NCI-H2196 (cell line): ENCODE measurements at regions not wholly inside any gene's neighbourhood (a gene's known extent, or its start where the extent isn't known, plus 50 kb on each side); places are given as distances from the start of the nearest gene placed in this dataset.

Experiments
- DNase-seq: peaks from one replicate; lab custom pipeline; 2025; ENCODE audit not compliant: unreplicated experiment; lab: John Stamatoyannopoulos, UW

- DNase-seq = no peak
Measured at GRCh38 chr17:14510136-14510535, 209.3 kb downstream of the HS3ST3B1 start.

GRCh38 chr17:14508156-14508555 is 207.3 kb downstream of the HS3ST3B1 start:
- DNase-seq = no peak

GRCh38 chr17:14506364-14506763 is 205.5 kb downstream of the HS3ST3B1 start:
- no peak for DNase-seq

- no peak for DNase-seq
Measured at GRCh38 chr17:14505606-14506005, 204.7 kb downstream of the HS3ST3B1 start.

- no peak for DNase-seq
Measured at GRCh38 chr17:14499976-14500375, 199.1 kb downstream of the HS3ST3B1 start.

GRCh38 chr17:14498812-14499211 is 197.9 kb downstream of the HS3ST3B1 start:
- no peak for DNase-seq

- no peak for DNase-seq
Measured at GRCh38 chr17:14494161-14494560, 193.3 kb downstream of the HS3ST3B1 start.

- DNase-seq = no peak
Measured at GRCh38 chr17:14489986-14490385, 189.1 kb downstream of the HS3ST3B1 start.

GRCh38 chr17:14488958-14489550 is 188.2 kb downstream of the HS3ST3B1 start:
- DNase-seq = no peak

GRCh38 chr17:14487068-14487467 is 186.2 kb downstream of the HS3ST3B1 start:
- no peak for DNase-seq

- no peak for DNase-seq
Measured at GRCh38 chr17:14482715-14483114, 181.8 kb downstream of the HS3ST3B1 start.

GRCh38 chr17:14481664-14482063 is 180.8 kb downstream of the HS3ST3B1 start:
- DNase-seq = no peak

- no peak for DNase-seq
Measured at GRCh38 chr17:14474591-14474990, 173.7 kb downstream of the HS3ST3B1 start.

GRCh38 chr17:14471052-14471451 is 170.2 kb downstream of the HS3ST3B1 start:
- DNase-seq = no peak

GRCh38 chr17:14470417-14470816 is 169.5 kb downstream of the HS3ST3B1 start:
- no peak for DNase-seq

GRCh38 chr17:14469971-14470370 is 169.1 kb downstream of the HS3ST3B1 start:
- no peak for DNase-seq

GRCh38 chr17:14468858-14469257 is 168.0 kb downstream of the HS3ST3B1 start:
- DNase-seq = no peak

- no peak for DNase-seq
Measured at GRCh38 chr17:14461227-14461548, 160.3 kb downstream of the HS3ST3B1 start.

- no peak for DNase-seq
Measured at GRCh38 chr17:14460516-14461226, 159.8 kb downstream of the HS3ST3B1 start.

GRCh38 chr17:14459955-14460354 is 159.1 kb downstream of the HS3ST3B1 start:
- no peak for DNase-seq

- DNase-seq = no peak
Measured at GRCh38 chr17:14458724-14459123, 157.8 kb downstream of the HS3ST3B1 start.

- no peak for DNase-seq
Measured at GRCh38 chr17:14454746-14455145, 153.9 kb downstream of the HS3ST3B1 start.

- DNase-seq = no peak
Measured at GRCh38 chr17:14452856-14453255, 152.0 kb downstream of the HS3ST3B1 start.
